CD1c-positive myeloid dendritic cell (primary cell): ENCODE measurements at regions not wholly inside any gene's neighbourhood (a gene's known extent, or its start where the extent isn't known, plus 50 kb on each side); places are given as distances from the start of the nearest gene placed in this dataset.
"Not testable (repeated sequence)": the region's sequence is repeated elsewhere in the genome, so short reads cannot be mapped to it uniquely, and the experiment has no call there.

ENCODE experiments used
- DNase-seq: peaks from one replicate; pipeline ENCODE4 v3.0.0-alpha.2; 2016; ENCODE audit errors: extremely low spot score

GRCh38 chr15:45868109-45868691 lies 233.4 kb downstream of the SQOR start:
- DNase-seq, result no peak

GRCh38 chr15:45869034-45869668 lies 234.3 kb downstream of the SQOR start:
- DNase-seq, result no peak

GRCh38 chr15:45871121-45871855 lies 236.5 kb downstream of the SQOR start:
- DNase-seq, result no peak

- no peak for DNase-seq
Measured at GRCh38 chr15:45873781-45874180, 239.0 kb downstream of the SQOR start.

- DNase-seq, result not testable (repeated sequence)
Measured at GRCh38 chr15:45874566-45874965, 239.7 kb downstream of the SQOR start.

- no peak for DNase-seq
Measured at GRCh38 chr15:45884289-45884688, 249.5 kb downstream of the SQOR start.

GRCh38 chr15:45884755-45885445 lies 250.1 kb downstream of the SQOR start:
- DNase-seq, result no peak

GRCh38 chr15:45885801-45886200 lies 251.0 kb downstream of the SQOR start:
- no peak for DNase-seq

- no peak for DNase-seq
Measured at GRCh38 chr15:45891766-45892165, 256.9 kb downstream of the SQOR start.

GRCh38 chr15:45892182-45892581 lies 257.4 kb downstream of the SQOR start:
- DNase-seq, result no peak

GRCh38 chr15:45903283-45903682 lies 268.5 kb downstream of the SQOR start:
- DNase-seq, result no peak

- no peak for DNase-seq
Measured at GRCh38 chr15:45904019-45904418, 269.2 kb downstream of the SQOR start.

- DNase-seq, result no peak
Measured at GRCh38 chr15:45906230-45906629, 271.4 kb downstream of the SQOR start.

GRCh38 chr15:45910671-45911070 lies 275.8 kb downstream of the SQOR start:
- DNase-seq, result no peak

GRCh38 chr15:45913451-45913850 lies 278.6 kb downstream of the SQOR start:
- no peak for DNase-seq

- DNase-seq, result no peak
Measured at GRCh38 chr15:45914425-45914824, 279.6 kb downstream of the SQOR start.

GRCh38 chr15:45918839-45919238 lies 284.0 kb downstream of the SQOR start:
- no peak for DNase-seq

GRCh38 chr15:45919806-45920205 lies 285.0 kb downstream of the SQOR start:
- no peak for DNase-seq

- DNase-seq, result no peak
Measured at GRCh38 chr15:45921376-45921775, 286.5 kb downstream of the SQOR start.

- no peak for DNase-seq
Measured at GRCh38 chr15:45921978-45922377, 287.1 kb downstream of the SQOR start.

- no peak for DNase-seq
Measured at GRCh38 chr15:45941367-45941766, 306.5 kb downstream of the SQOR start.

- DNase-seq, result no peak
Measured at GRCh38 chr15:45943240-45943639, 308.4 kb downstream of the SQOR start.

- no peak for DNase-seq
Measured at GRCh38 chr15:45946111-45946510, 311.3 kb downstream of the SQOR start.
